GM19351 (cell line): ENCODE measurements at regions not wholly inside any gene's neighbourhood (a gene's known extent, or its start where the extent isn't known, plus 50 kb on each side); places are given as distances from the start of the nearest gene placed in this dataset.

ENCODE experiments used
- ATAC-seq: cut with Tn5 transposase; IDR thresholded peaks from one replicate; pipeline ENCODE4 v1.9.1; 2021; ENCODE audit warnings: mild to moderate bottlenecking, moderate library complexity; ENCODE audit not compliant: unreplicated experiment

- no peak for ATAC-seq
These were observed 51.6 kb upstream of the SRGAP3 start for GRCh38 chr3:9301091-9301490.

GRCh38 chr3:9301798-9302197, 52.4 kb upstream of the SRGAP3 start:
- ATAC-seq = no peak

- ATAC-seq = peak; percentile 98
These were observed 53.2 kb upstream of the SRGAP3 start for GRCh38 chr3:9302425-9303181.

DNA sequence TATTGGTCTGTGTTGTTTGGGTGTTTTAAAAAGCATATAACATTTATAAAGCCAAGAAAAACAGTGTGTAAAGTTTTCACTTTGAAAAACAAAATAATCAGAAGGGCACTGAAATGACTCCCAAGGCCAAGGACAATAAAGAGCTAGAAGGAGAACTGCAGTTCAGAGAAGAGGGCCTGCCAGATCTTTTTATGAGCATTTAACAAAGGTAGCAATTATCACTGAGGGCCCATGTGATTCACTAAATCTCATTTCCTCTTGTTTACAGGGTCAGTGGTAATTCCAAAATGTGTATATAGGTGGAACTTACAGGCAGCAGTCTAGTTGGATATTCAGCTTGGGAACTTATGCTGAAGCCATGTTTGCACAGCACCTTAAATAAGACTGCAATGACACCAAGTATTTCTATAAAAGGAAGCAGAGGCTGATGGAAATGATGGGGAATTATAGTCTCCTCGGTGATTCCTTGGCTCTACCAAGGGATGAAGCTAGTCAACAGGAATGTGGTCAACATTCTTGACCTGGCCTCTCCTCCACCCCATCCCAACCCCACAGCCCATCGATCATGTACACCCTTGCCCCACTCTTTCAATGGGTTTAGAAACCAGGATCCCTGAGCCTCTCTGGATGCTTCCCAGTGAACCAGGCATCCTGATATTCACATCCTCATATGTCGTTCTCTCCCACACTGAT, 54.4 kb upstream of the THUMPD3 start:
- ATAC-seq = no peak

- ATAC-seq = no peak
These were observed 52.8 kb upstream of the THUMPD3 start for GRCh38 chr3:9310043-9310442.

DNA sequence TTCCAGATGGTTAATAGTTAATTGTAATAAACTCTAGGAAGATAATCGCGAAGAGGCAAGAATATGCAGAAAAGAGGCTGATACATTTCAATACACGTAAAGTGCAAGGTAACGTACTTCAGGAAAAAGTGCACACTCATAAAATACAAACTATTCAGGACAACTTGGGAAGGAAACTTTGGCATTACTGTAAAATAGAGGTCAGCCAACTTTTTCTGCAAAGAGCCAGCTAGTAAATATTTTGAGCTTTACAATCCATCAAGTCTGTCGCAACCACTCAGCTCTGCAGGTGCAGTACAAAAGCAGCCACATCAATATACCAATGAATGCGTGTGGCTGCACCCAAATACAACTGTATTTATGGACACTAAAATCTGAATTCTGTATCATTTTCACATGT, 51.6 kb upstream of the THUMPD3 start:
- ATAC-seq = no peak
